ENCODE measurements at regions not wholly inside any gene's neighbourhood (a gene's known extent, or its start where the extent isn't known, plus 50 kb on each side); places are given as distances from the start of the nearest gene placed in this dataset.

- no peak for TF ChIP-seq FOSL1 (IDR thresholded peaks at IDR 0.05; ENCODE audit: insufficient read depth, low read depth, low read length)
- no peak for TF ChIP-seq NANOG (IDR thresholded peaks at IDR 0.05; ENCODE audit: insufficient read depth, low read depth, low read length, poor library complexity, severe bottlenecking)
- no peak for TF ChIP-seq CREB1 (IDR thresholded peaks at IDR 0.05)
- TF ChIP-seq KDM5A (IDR thresholded peaks at IDR 0.05; ENCODE audit: low read length), result no peak
- TF ChIP-seq CHD1 (IDR thresholded peaks at IDR 0.05; ENCODE audit: low read depth, low read length), result no peak
Observed at GRCh38 chr6:91802431-91802830, 1215.6 kb upstream of the MAP3K7 start (continued).

Measured in H1 (cell line).